Eye (tissue), 1 donor: ENCODE measurements at regions not wholly inside any gene's neighbourhood (a gene's known extent, or its start where the extent isn't known, plus 50 kb on each side); places are given as distances from the start of the nearest gene placed in this dataset.

ENCODE experiments used
- DNase-seq: peaks from one replicate; pipeline ENCODE4 v3.0.0-alpha.2; 2015

GRCh38 chr12:47558625-47559345 lies 147.0 kb downstream of the RPAP3 start:
- DNase-seq = no peak

GRCh38 chr12:47557386-47557785 lies 148.4 kb downstream of the RPAP3 start:
- DNase-seq = no peak

- no peak for DNase-seq
Measured at GRCh38 chr12:47556261-47557030, 149.4 kb downstream of the RPAP3 start.

GRCh38 chr12:47554046-47554653 lies 151.7 kb downstream of the RPAP3 start:
- DNase-seq = no peak

GRCh38 chr12:47553266-47553665 lies 152.6 kb downstream of the RPAP3 start:
- DNase-seq = no peak

- peak; percentile 0 for DNase-seq
Measured at GRCh38 chr12:47551426-47551851, 154.4 kb downstream of the RPAP3 start.

GRCh38 chr12:47549258-47549657 lies 156.6 kb downstream of the RPAP3 start:
- no peak for DNase-seq

- DNase-seq = no peak
Measured at GRCh38 chr12:47548401-47548800, 157.4 kb downstream of the RPAP3 start.

- no peak for DNase-seq
Measured at GRCh38 chr12:47547077-47547476, 158.8 kb downstream of the RPAP3 start.

GRCh38 chr12:47545938-47546609 lies 159.8 kb downstream of the RPAP3 start:
- no peak for DNase-seq

GRCh38 chr12:47534695-47535094 lies 171.1 kb downstream of the RPAP3 start:
- peak; percentile 6 for DNase-seq

GRCh38 chr12:47530050-47530449 lies 175.8 kb downstream of the RPAP3 start:
- no peak for DNase-seq

- no peak for DNase-seq
Measured at GRCh38 chr12:47527816-47528215, 178.0 kb downstream of the RPAP3 start.

- DNase-seq = no peak
Measured at GRCh38 chr12:47520029-47520428, 185.8 kb downstream of the RPAP3 start.

- DNase-seq = no peak
Measured at GRCh38 chr12:47517122-47517521, 188.7 kb downstream of the RPAP3 start.

- peak; percentile 3 for DNase-seq
Measured at GRCh38 chr12:47509398-47509851, 196.4 kb downstream of the RPAP3 start.

- no peak for DNase-seq
Measured at GRCh38 chr12:47507221-47507620, 198.6 kb downstream of the RPAP3 start.

- DNase-seq = no peak
Measured at GRCh38 chr12:47504775-47505446, 200.9 kb downstream of the RPAP3 start.

- no peak for DNase-seq
Measured at GRCh38 chr12:47493801-47494200, 212.0 kb downstream of the RPAP3 start.

- no peak for DNase-seq
Measured at GRCh38 chr12:47491516-47492305, 214.1 kb downstream of the RPAP3 start.

GRCh38 chr12:47488888-47489287 lies 216.9 kb downstream of the RPAP3 start:
- DNase-seq = no peak

- DNase-seq = no peak
Measured at GRCh38 chr12:47481041-47481440, 224.8 kb downstream of the RPAP3 start.
